ENCODE measurements at regions not wholly inside any gene's neighbourhood (a gene's known extent, or its start where the extent isn't known, plus 50 kb on each side); places are given as distances from the start of the nearest gene placed in this dataset.

DNA sequence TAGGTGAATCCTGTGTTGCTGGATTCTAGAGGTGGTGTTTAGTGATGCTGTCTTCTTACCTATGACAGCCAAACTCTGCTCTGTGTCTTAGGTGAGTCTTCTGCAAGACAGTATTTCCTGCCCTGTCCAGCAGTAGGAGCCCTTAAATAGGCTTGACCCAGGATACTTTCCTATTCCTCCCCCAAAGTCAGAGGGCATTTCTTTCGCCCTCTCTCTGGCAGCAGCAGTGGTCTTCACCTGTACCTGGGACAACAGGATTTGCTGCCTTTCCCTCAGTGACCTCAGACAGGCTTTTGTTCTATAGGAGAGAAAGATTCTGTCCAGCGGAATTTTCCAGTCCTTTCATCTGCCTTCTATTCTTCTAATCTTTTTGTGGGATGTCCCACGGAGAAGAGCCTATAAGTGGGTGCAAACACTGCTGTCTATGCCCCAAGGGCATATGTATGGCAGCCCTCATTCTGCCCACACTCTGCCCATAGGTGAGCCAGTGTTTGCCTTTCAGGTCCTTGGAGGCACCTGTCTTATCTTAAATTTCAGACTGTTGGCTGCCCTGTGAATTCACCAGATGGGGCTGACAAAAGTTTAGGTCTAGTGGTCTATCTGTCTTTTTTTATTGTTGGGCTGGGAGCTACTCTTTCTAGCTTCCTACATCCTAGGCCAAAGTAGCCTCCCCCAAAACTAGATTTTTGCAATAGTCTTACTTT, 177.3 kb upstream of the SPOPL start:
- no peaks in the 10 kb centered on the region for H3K27me3 ChIP-seq (ENCODE audit: control insufficient read depth in 1 of 2, insufficient read depth in 2 of 2, low read length in 2 of 2)
- Mint-ChIP-seq H3K27ac (no peak overlapping the region), H3K36me3 (ENCODE audit: low read depth) (no peaks in the 10 kb centered on the region), H3K4me1 (ENCODE audit: low read depth) (no peaks in the 10 kb centered on the region), H3K9me3 (no peaks in the 10 kb centered on the region), H3K27me3 (no peaks in the 10 kb centered on the region), H3K4me3 (no peak overlapping the region)
- no peaks in the 10 kb centered on the region for H3K9me3 ChIP-seq (ENCODE audit: control insufficient read depth in 1 of 2, insufficient read depth in 1 of 2, low read length in 2 of 2)
- TF ChIP-seq, protein P1, sequence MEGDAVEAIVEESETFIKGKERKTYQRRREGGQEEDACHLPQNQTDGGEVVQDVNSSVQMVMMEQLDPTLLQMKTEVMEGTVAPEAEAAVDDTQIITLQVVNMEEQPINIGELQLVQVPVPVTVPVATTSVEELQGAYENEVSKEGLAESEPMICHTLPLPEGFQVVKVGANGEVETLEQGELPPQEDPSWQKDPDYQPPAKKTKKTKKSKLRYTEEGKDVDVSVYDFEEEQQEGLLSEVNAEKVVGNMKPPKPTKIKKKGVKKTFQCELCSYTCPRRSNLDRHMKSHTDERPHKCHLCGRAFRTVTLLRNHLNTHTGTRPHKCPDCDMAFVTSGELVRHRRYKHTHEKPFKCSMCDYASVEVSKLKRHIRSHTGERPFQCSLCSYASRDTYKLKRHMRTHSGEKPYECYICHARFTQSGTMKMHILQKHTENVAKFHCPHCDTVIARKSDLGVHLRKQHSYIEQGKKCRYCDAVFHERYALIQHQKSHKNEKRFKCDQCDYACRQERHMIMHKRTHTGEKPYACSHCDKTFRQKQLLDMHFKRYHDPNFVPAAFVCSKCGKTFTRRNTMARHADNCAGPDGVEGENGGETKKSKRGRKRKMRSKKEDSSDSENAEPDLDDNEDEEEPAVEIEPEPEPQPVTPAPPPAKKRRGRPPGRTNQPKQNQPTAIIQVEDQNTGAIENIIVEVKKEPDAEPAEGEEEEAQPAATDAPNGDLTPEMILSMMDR (IDR thresholded peaks at IDR 0.05), result no peak
- POLR2A ChIA-PET, result no interaction called here
- DNase-seq (no peak), ATAC-seq (ENCODE audit: poor library complexity) (no peak)
- intact Hi-C loops (cut with DNase I, micrococcal nuclease), result no loop called here
- CTCF ChIA-PET, result no interaction called here
- no peak overlapping the region for H3K4me3 ChIP-seq (ENCODE audit: low read length)
- H3K4me1 ChIP-seq (ENCODE audit: insufficient read depth, low read length), result no peaks in the 10 kb centered on the region
- no peaks in the 10 kb centered on the region for H3K36me3 ChIP-seq (ENCODE audit: insufficient read depth, low read length)
- H3K27ac ChIP-seq (ENCODE audit: low read depth in 1 of 2, low read length in 2 of 2), result no peak overlapping the region

DNA sequence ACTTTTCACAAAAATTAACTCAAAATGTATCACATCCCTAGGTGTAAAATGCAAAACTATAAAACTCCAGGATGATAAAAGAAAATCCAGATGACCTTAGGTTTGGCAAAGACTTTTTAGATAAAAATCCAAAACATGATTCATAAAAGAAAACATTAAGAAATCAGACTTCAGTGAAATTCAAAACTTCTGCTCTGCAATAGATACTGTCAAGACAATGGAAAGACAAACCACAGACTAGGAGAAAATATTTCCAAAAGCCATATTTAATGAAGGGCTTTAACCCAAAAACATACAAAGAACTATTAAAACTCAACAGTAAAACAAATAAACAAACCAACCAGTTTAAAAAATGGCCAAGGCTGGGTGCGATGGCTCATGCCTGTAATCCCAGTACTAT, 173.6 kb upstream of the SPOPL start:
- Mint-ChIP-seq H3K9me3 (peaks cover 2% of the 10 kb centered on the region), H3K27me3 (no peaks in the 10 kb centered on the region), H3K4me1 (ENCODE audit: low read depth) (no peaks in the 10 kb centered on the region), H3K36me3 (ENCODE audit: low read depth) (no peaks in the 10 kb centered on the region), H3K4me3 (no peak overlapping the region), H3K27ac (no peak overlapping the region)
- Histone ChIP-seq H3K4me3 (ENCODE audit: low read length) (no peak overlapping the region), H3K27me3 (ENCODE audit: control insufficient read depth in 1 of 2, insufficient read depth in 2 of 2, low read length in 2 of 2) (no peaks in the 10 kb centered on the region), H3K27ac (ENCODE audit: low read depth in 1 of 2, low read length in 2 of 2) (no peak overlapping the region), H3K36me3 (ENCODE audit: insufficient read depth, low read length) (no peaks in the 10 kb centered on the region), H3K4me1 (ENCODE audit: insufficient read depth, low read length) (no peaks in the 10 kb centered on the region), H3K9me3 (ENCODE audit: control insufficient read depth in 1 of 2, insufficient read depth in 1 of 2, low read length in 2 of 2) (no peaks in the 10 kb centered on the region)
- DNase-seq (no peak), ATAC-seq (ENCODE audit: poor library complexity) (no peak)
- TF ChIP-seq, protein P1 (IDR thresholded peaks at IDR 0.05), result no peak
- intact Hi-C loops (cut with DNase I, micrococcal nuclease), result no loop called here
- CTCF ChIA-PET, result no interaction called here
- POLR2A ChIA-PET, result no interaction called here

DNA sequence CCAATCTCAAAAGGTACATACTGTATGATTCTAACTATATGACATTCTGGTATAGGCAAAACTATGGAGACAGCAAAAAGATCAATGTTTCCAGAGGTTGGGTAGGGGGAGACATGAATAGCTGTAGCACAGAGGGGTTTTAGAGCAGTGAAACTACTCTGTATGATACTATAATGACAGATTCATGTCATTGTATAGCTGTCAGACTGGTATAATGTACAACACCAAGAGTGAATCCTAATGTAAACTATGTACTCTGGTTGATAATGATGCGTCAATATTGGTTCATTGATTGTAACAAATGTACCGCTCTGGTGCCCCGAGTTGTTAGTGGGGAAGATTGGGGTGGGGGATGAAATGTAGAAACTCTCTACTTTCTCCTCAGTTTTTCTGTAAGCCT, 172.4 kb upstream of the SPOPL start:
- H3K27me3 Mint-ChIP-seq, result no peaks in the 10 kb centered on the region
- no peaks in the 10 kb centered on the region for H3K4me1 ChIP-seq (ENCODE audit: insufficient read depth, low read length)
- DNase-seq (no peak), ATAC-seq (ENCODE audit: poor library complexity) (no peak)
- no peaks in the 10 kb centered on the region for H3K4me1 Mint-ChIP-seq (ENCODE audit: low read depth)
- H3K36me3 Mint-ChIP-seq (ENCODE audit: low read depth), result no peaks in the 10 kb centered on the region
- H3K36me3 ChIP-seq (ENCODE audit: insufficient read depth, low read length), result no peaks in the 10 kb centered on the region
- no peak overlapping the region for H3K4me3 Mint-ChIP-seq
- H3K9me3 Mint-ChIP-seq, result peaks cover 2% of the 10 kb centered on the region
- ChIA-PET CTCF (no interaction called here), POLR2A (no interaction called here)
- TF ChIP-seq, protein P1 (IDR thresholded peaks at IDR 0.05), result no peak
- intact Hi-C loops (cut with DNase I, micrococcal nuclease), result no loop called here
- no peaks in the 10 kb centered on the region for H3K9me3 ChIP-seq (ENCODE audit: control insufficient read depth in 1 of 2, insufficient read depth in 1 of 2, low read length in 2 of 2)
- H3K27ac ChIP-seq (ENCODE audit: low read depth in 1 of 2, low read length in 2 of 2), result no peak overlapping the region
- no peak overlapping the region for H3K27ac Mint-ChIP-seq
- no peaks in the 10 kb centered on the region for H3K27me3 ChIP-seq (ENCODE audit: control insufficient read depth in 1 of 2, insufficient read depth in 2 of 2, low read length in 2 of 2)
- no peak overlapping the region for H3K4me3 ChIP-seq (ENCODE audit: low read length)

Measured in CD4-positive, alpha-beta T cell (primary cell).